CD4-positive, alpha-beta memory T cell (primary cell): ENCODE measurements at regions not wholly inside any gene's neighbourhood (a gene's known extent, or its start where the extent isn't known, plus 50 kb on each side); places are given as distances from the start of the nearest gene placed in this dataset.

ENCODE experiments used
- CTCF ChIA-PET: fragments of 350-600 bp; sonication (Branson Sonifier 250); formaldehyde crosslinking; loops from one replicate; lab custom pipeline; 2021; ENCODE audit warnings: inconsistent platforms; ENCODE audit not compliant: partially characterized antibody; lab: Charles Lee
- POLR2A ChIA-PET: fragments of 350-600 bp; sonication (Branson Sonifier 250); formaldehyde crosslinking; loops from one replicate; lab custom pipeline; 2021; ENCODE audit not compliant: partially characterized antibody; lab: Charles Lee
- DNase-seq, 5 donors: peaks; one replicate each; pipeline versions ENCODE4 v3.0.0 to v3.0.0-alpha.2; 2020 to 2022; ENCODE audit warnings: mixed read lengths in 1 of 5
- H3K27ac ChIP-seq: one replicate; pipeline ENCODE4 v1.7.0; 2013; ENCODE audit warnings: low read depth, low read length
- H3K27me3 ChIP-seq: 2 replicates; pipeline ENCODE4 v1.7.0; 2013; ENCODE audit warnings: mild to moderate bottlenecking, low read length, moderate library complexity; ENCODE audit not compliant: insufficient read depth
- H3K36me3 ChIP-seq: 2 replicates; pipeline ENCODE4 v1.7.0; 2013; ENCODE audit warnings: mild to moderate bottlenecking, low read length, moderate library complexity; ENCODE audit not compliant: insufficient read depth
- H3K4me1 ChIP-seq: 2 replicates; pipeline ENCODE4 v1.7.0; 2013; ENCODE audit warnings: mild to moderate bottlenecking, low read length, moderate library complexity; ENCODE audit not compliant: insufficient read depth
- H3K4me3 ChIP-seq, 2 donors: one replicate each; pipeline ENCODE4 v1.7.0; 2013; ENCODE audit warnings: low read length in 2 of 2, mild to moderate bottlenecking in 1 of 2
- H3K9me3 ChIP-seq, 2 donors: one replicate each; pipeline ENCODE4 v1.7.0; 2013; ENCODE audit warnings: low read length in 2 of 2, control low read depth in 1 of 2; ENCODE audit not compliant: control insufficient read depth in 1 of 2
- H3K27ac Mint-ChIP-seq, 7 donors: one replicate each; pipeline ENCODE4 v1.8.0; 2020 to 2021; ENCODE audit warnings: mixed read lengths in 7 of 7, mild to moderate bottlenecking in 6 of 7, inconsistent platforms in 3 of 7, moderate library complexity in 3 of 7
- H3K27me3 Mint-ChIP-seq, 2 donors: one replicate each; pipeline ENCODE4 v1.8.0; 2020 to 2021; ENCODE audit warnings: mixed read lengths in 2 of 2
- H3K36me3 Mint-ChIP-seq, 2 donors: one replicate each; pipeline ENCODE4 v1.8.0; 2020 to 2021; ENCODE audit warnings: mixed read lengths in 2 of 2, inconsistent platforms in 1 of 2, mild to moderate bottlenecking in 1 of 2
- H3K4me1 Mint-ChIP-seq, 4 donors: one replicate each; pipeline ENCODE4 v1.8.0; 2020 to 2021; ENCODE audit warnings: mixed read lengths in 4 of 4, mild to moderate bottlenecking in 1 of 4
- H3K4me3 Mint-ChIP-seq, 8 donors: one replicate each; pipeline ENCODE4 v1.8.0; 2020 to 2021; ENCODE audit warnings: mixed read lengths in 8 of 8, mild to moderate bottlenecking in 7 of 8, moderate library complexity in 6 of 8, inconsistent platforms in 3 of 8
- H3K9me3 Mint-ChIP-seq, 8 donors: one replicate each; pipeline ENCODE4 v1.8.0; 2020 to 2021; ENCODE audit warnings: mixed read lengths in 8 of 8, mild to moderate bottlenecking in 5 of 8, inconsistent platforms in 3 of 8, moderate library complexity in 1 of 8
- intact Hi-C: fragments of 100-400 bp; cut with micrococcal nuclease; formaldehyde crosslinking; loops from one replicate; pipeline ENCODE4 v1.15.1; 2023

GRCh38 chr12:46678426-46678825 is 147.4 kb downstream of the SLC38A4 start:
- Mint-ChIP-seq H3K36me3 (peaks cover 0 to 4% of the 10 kb centered on the region in 2 donors), H3K4me1 (no peaks in the 10 kb centered on the region), H3K4me3 (no peak overlapping the region), H3K9me3 (peaks cover 0 to 5% (median 0%) of the 10 kb centered on the region in 8 donors), H3K27ac (no peak overlapping the region), H3K27me3 (peaks cover 1 to 2% of the 10 kb centered on the region in 2 donors)
- H3K27me3 ChIP-seq = no peaks in the 10 kb centered on the region
- no peaks in the 10 kb centered on the region for H3K9me3 ChIP-seq
- DNase-seq = no peak
- ChIA-PET POLR2A (no interaction called here), CTCF (interaction anchor here (1.0 to 2.6 kb wide), 5 partner anchors 224 to 554 kb away, joined by 3 to 9 read pairs (median 4); no protein-coding TSS in a partner anchor)
- no peak overlapping the region for H3K4me3 ChIP-seq
- intact Hi-C loops = loop anchor here (5.0 to 10.0 kb wide), 4 partner anchors 326 to 719 kb away; no protein-coding TSS in a partner anchor
- no peak overlapping the region for H3K27ac ChIP-seq
- H3K4me1 ChIP-seq = no peaks in the 10 kb centered on the region
- no peaks in the 10 kb centered on the region for H3K36me3 ChIP-seq

GRCh38 chr12:46677749-46678148 is 148.0 kb downstream of the SLC38A4 start:
- H3K4me3 ChIP-seq = no peak overlapping the region

GRCh38 chr12:46676797-46677520 is 148.8 kb downstream of the SLC38A4 start:
- Histone ChIP-seq H3K9me3 (no peaks in the 10 kb centered on the region), H3K27me3 (no peaks in the 10 kb centered on the region), H3K4me1 (no peaks in the 10 kb centered on the region), H3K27ac (no peak overlapping the region), H3K4me3 (no peak overlapping the region), H3K36me3 (no peaks in the 10 kb centered on the region)
- POLR2A ChIA-PET = no interaction called here
- DNase-seq = no peak
- Mint-ChIP-seq H3K27me3 (peaks cover 2 to 3% of the 10 kb centered on the region in 2 donors), H3K4me3 (no peak overlapping the region), H3K9me3 (no peaks in the 10 kb centered on the region), H3K36me3 (no peaks in the 10 kb centered on the region), H3K4me1 (no peaks in the 10 kb centered on the region), H3K27ac (no peak overlapping the region)
- CTCF ChIA-PET = interaction anchor here (0.6 to 2.8 kb wide), 12 partner anchors 8 to 925 kb away, joined by 3 to 9 read pairs (median 3); no protein-coding TSS in a partner anchor
- intact Hi-C loops = loop anchor here (1.0 to 10.0 kb wide), 5 partner anchors 325 to 720 kb away; no protein-coding TSS in a partner anchor

More at GRCh38 chr12:46677749-46678148, 148.0 kb downstream of the SLC38A4 start:
- POLR2A ChIA-PET = no interaction called here
- no peak overlapping the region for H3K27ac Mint-ChIP-seq
- peak in 2 of 5 donors; percentile 3 to 11 for DNase-seq
- no peaks in the 10 kb centered on the region for H3K4me1 ChIP-seq
- peaks cover 1 to 2% of the 10 kb centered on the region in 2 donors for H3K27me3 Mint-ChIP-seq
- H3K9me3 ChIP-seq = no peaks in the 10 kb centered on the region
- no peaks in the 10 kb centered on the region for H3K36me3 Mint-ChIP-seq
- H3K4me1 Mint-ChIP-seq = no peaks in the 10 kb centered on the region
- H3K36me3 ChIP-seq = no peaks in the 10 kb centered on the region
- no peak overlapping the region for H3K27ac ChIP-seq
- CTCF ChIA-PET = interaction anchor here (0.8 to 2.6 kb wide), 7 partner anchors 11 to 553 kb away, joined by 3 to 9 read pairs (median 3); no protein-coding TSS in a partner anchor
- no peak overlapping the region for H3K4me3 Mint-ChIP-seq
- H3K27me3 ChIP-seq = no peaks in the 10 kb centered on the region
- no peaks in the 10 kb centered on the region for H3K9me3 Mint-ChIP-seq
- intact Hi-C loops = loop anchor here (1.0 to 10.0 kb wide), 5 partner anchors 325 to 720 kb away; no protein-coding TSS in a partner anchor

- Histone ChIP-seq H3K4me3 (no peak overlapping the region), H3K27me3 (no peaks in the 10 kb centered on the region), H3K36me3 (no peaks in the 10 kb centered on the region), H3K4me1 (no peaks in the 10 kb centered on the region), H3K27ac (no peak overlapping the region), H3K9me3 (no peaks in the 10 kb centered on the region)
- POLR2A ChIA-PET = no interaction called here
- Mint-ChIP-seq H3K27me3 (peaks cover 2 to 3% of the 10 kb centered on the region in 2 donors), H3K27ac (no peak overlapping the region), H3K36me3 (no peaks in the 10 kb centered on the region), H3K4me3 (no peak overlapping the region), H3K9me3 (no peaks in the 10 kb centered on the region), H3K4me1 (no peaks in the 10 kb centered on the region)
- intact Hi-C loops = loop anchor here (5.0 to 10.0 kb wide), 4 partner anchors 324 to 721 kb away; no protein-coding TSS in a partner anchor
- CTCF ChIA-PET = interaction anchor here (0.6 to 2.8 kb wide), 10 partner anchors 9 to 979 kb away, joined by 3 to 9 read pairs (median 3); no protein-coding TSS in a partner anchor
- DNase-seq = no peak
Observed at GRCh38 chr12:46676396-46676795, 149.4 kb downstream of the SLC38A4 start.

- DNase-seq = peak in 4 of 5 donors; percentile 15 to 36 (median 22)
- intact Hi-C loops = loop anchor here (5.0 to 10.0 kb wide), 4 partner anchors 323 to 722 kb away; no protein-coding TSS in a partner anchor
- H3K36me3 ChIP-seq = no peaks in the 10 kb centered on the region
- Mint-ChIP-seq H3K4me1 (no peaks in the 10 kb centered on the region), H3K27ac (no peak overlapping the region), H3K9me3 (no peaks in the 10 kb centered on the region), H3K36me3 (no peaks in the 10 kb centered on the region), H3K4me3 (no peak overlapping the region), H3K27me3 (peaks cover 2 to 3% of the 10 kb centered on the region in 2 donors)
- H3K27ac ChIP-seq = no peak overlapping the region
- H3K27me3 ChIP-seq = no peaks in the 10 kb centered on the region
- no peaks in the 10 kb centered on the region for H3K4me1 ChIP-seq
- no peaks in the 10 kb centered on the region for H3K9me3 ChIP-seq
- ChIA-PET CTCF (interaction anchor here (0.6 to 2.8 kb wide), 9 partner anchors 9 to 980 kb away, joined by 3 to 9 read pairs (median 4); no protein-coding TSS in a partner anchor), POLR2A (no interaction called here)
- H3K4me3 ChIP-seq = no peak overlapping the region
Observed at GRCh38 chr12:46675736-46676135, 150.1 kb downstream of the SLC38A4 start.

- Mint-ChIP-seq H3K9me3 (peaks cover 0 to 6% (median 3%) of the 10 kb centered on the region in 8 donors), H3K27ac (no peak overlapping the region), H3K4me3 (no peak overlapping the region), H3K36me3 (peaks cover 0 to 7% of the 10 kb centered on the region in 2 donors), H3K27me3 (peaks cover 2 to 3% of the 10 kb centered on the region in 2 donors), H3K4me1 (no peaks in the 10 kb centered on the region)
- CTCF ChIA-PET = interaction anchor here (0.8 to 2.8 kb wide), 5 partner anchors 17 to 549 kb away, joined by 3 to 9 read pairs (median 5); no protein-coding TSS in a partner anchor
- H3K4me1 ChIP-seq = no peaks in the 10 kb centered on the region
- H3K4me3 ChIP-seq = no peak overlapping the region
- H3K27ac ChIP-seq = no peak overlapping the region
- no peaks in the 10 kb centered on the region for H3K9me3 ChIP-seq
- POLR2A ChIA-PET = no interaction called here
- intact Hi-C loops = loop anchor here (5.0 to 10.0 kb wide), 4 partner anchors 322 to 723 kb away; no protein-coding TSS in a partner anchor
- H3K27me3 ChIP-seq = no peaks in the 10 kb centered on the region
- no peak for DNase-seq
- H3K36me3 ChIP-seq = no peaks in the 10 kb centered on the region
Observed at GRCh38 chr12:46674800-46675199, 151.0 kb downstream of the SLC38A4 start.

- no peak overlapping the region for H3K4me3 ChIP-seq
- no peaks in the 10 kb centered on the region for H3K27me3 ChIP-seq
- POLR2A ChIA-PET = no interaction called here
- DNase-seq = no peak
- H3K9me3 Mint-ChIP-seq = peaks cover 0 to 11% (median 3%) of the 10 kb centered on the region in 8 donors
- CTCF ChIA-PET = interaction anchor here (0.6 to 1.9 kb wide), 5 partner anchors 17 to 549 kb away, joined by 3 to 9 read pairs (median 4); no protein-coding TSS in a partner anchor
- H3K27ac Mint-ChIP-seq = no peak overlapping the region
- peaks cover 2 to 3% of the 10 kb centered on the region in 2 donors for H3K27me3 Mint-ChIP-seq
- no peaks in the 10 kb centered on the region for H3K9me3 ChIP-seq
- no peak overlapping the region for H3K4me3 Mint-ChIP-seq
- intact Hi-C loops = loop anchor here (10.0 kb wide), 1 partner anchor 351 kb away; no protein-coding TSS in a partner anchor
- H3K27ac ChIP-seq = no peak overlapping the region
- no peaks in the 10 kb centered on the region for H3K4me1 Mint-ChIP-seq
- H3K36me3 ChIP-seq = no peaks in the 10 kb centered on the region
- H3K36me3 Mint-ChIP-seq = peaks cover 0 to 7% of the 10 kb centered on the region in 2 donors
- no peaks in the 10 kb centered on the region for H3K4me1 ChIP-seq
Observed at GRCh38 chr12:46674129-46674528, 151.7 kb downstream of the SLC38A4 start.
